ENCODE measurements at regions not wholly inside any gene's neighbourhood (a gene's known extent, or its start where the extent isn't known, plus 50 kb on each side); places are given as distances from the start of the nearest gene placed in this dataset.

- Histone ChIP-seq H3K79me2 (no peaks in the 10 kb centered on the region), H3K27ac (no peak overlapping the region), H2AFZ (no peak overlapping the region), H3K4me1 (no peaks in the 10 kb centered on the region), H3K9ac (no peak overlapping the region), H3K4me3 (ENCODE audit: low read depth, low read length) (no peak overlapping the region), H3K27me3 (ENCODE audit: control insufficient read depth, insufficient read depth, low read length) (no peaks in the 10 kb centered on the region), H3K4me2 (ENCODE audit: low read length) (no peak overlapping the region), H3K36me3 (ENCODE audit: control insufficient read depth, insufficient read depth, low read length) (no peaks in the 10 kb centered on the region), H3K9me3 (ENCODE audit: control insufficient read depth, low read length) (no peaks in the 10 kb centered on the region)
- TF ChIP-seq CTCF (IDR thresholded peaks at IDR 0.05), result no peak
Measured at GRCh38 chr12:24088751-24089509, 139.5 kb upstream of the SOX5 start.

DNA sequence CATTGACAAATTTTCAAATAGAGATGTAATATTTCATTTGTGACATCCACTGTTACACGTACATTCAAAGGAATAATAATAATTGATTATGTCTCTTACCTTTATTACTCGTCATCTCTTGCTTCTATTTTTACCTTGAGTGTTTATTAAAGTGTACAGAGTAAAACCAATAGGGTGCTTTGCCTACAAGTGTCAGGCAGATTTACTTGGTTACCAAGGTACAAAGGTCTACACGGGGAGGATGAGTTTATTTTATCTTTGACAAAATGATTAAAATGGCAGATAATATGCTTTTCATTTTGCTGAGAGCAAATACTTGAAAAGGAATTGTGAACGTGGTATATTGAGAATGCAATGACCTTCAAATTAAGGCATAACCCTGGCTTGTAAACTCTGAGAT lies 137.8 kb upstream of the SOX5 start:
- no peaks in the 10 kb centered on the region for H3K27me3 ChIP-seq (ENCODE audit: control insufficient read depth, insufficient read depth, low read length)
- H3K9ac ChIP-seq, result no peak overlapping the region
- no peak overlapping the region for H2AFZ ChIP-seq
- H3K27ac ChIP-seq, result no peak overlapping the region
- H3K4me1 ChIP-seq, result no peaks in the 10 kb centered on the region
- no peak for TF ChIP-seq CTCF (IDR thresholded peaks at IDR 0.05)
- H3K36me3 ChIP-seq (ENCODE audit: control insufficient read depth, insufficient read depth, low read length), result no peaks in the 10 kb centered on the region
- H3K4me2 ChIP-seq (ENCODE audit: low read length), result no peak overlapping the region
- no peak overlapping the region for H3K4me3 ChIP-seq (ENCODE audit: low read depth, low read length)
- H3K79me2 ChIP-seq, result no peaks in the 10 kb centered on the region
- H3K9me3 ChIP-seq (ENCODE audit: control insufficient read depth, low read length), result no peaks in the 10 kb centered on the region

- no peaks in the 10 kb centered on the region for H3K36me3 ChIP-seq (ENCODE audit: control insufficient read depth, insufficient read depth, low read length)
- H3K9ac ChIP-seq, result no peak overlapping the region
- no peaks in the 10 kb centered on the region for H3K79me2 ChIP-seq
- no peak overlapping the region for H2AFZ ChIP-seq
- no peak overlapping the region for H3K27ac ChIP-seq
- no peaks in the 10 kb centered on the region for H3K9me3 ChIP-seq (ENCODE audit: control insufficient read depth, low read length)
- H3K4me2 ChIP-seq (ENCODE audit: low read length), result no peak overlapping the region
- H3K4me1 ChIP-seq, result no peaks in the 10 kb centered on the region
- no peak for TF ChIP-seq CTCF (IDR thresholded peaks at IDR 0.05)
- H3K27me3 ChIP-seq (ENCODE audit: control insufficient read depth, insufficient read depth, low read length), result no peaks in the 10 kb centered on the region
- no peak overlapping the region for H3K4me3 ChIP-seq (ENCODE audit: low read depth, low read length)
Measured at GRCh38 chr12:24084800-24085199, 135.3 kb upstream of the SOX5 start.

DNA sequence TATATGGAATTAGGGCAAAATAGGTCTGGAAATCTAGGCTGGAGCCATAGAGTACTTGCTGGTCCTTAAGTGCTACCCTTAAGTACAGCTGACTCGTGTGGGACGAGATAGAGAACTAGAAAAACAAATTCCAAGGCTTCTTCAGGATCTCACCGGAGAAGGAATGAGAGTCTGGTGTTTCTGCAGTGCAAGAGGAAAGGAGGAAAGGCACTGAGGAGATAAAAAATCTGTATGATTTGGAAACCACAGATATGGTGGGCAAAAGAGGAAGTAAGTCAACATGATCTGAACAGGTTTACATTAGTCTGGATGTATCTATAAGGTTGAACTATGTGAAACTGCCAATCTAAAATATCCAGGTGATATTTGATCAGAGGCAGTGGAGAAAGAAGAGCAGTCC lies 134.4 kb upstream of the SOX5 start:
- Histone ChIP-seq H3K36me3 (ENCODE audit: control insufficient read depth, insufficient read depth, low read length) (no peaks in the 10 kb centered on the region), H3K4me2 (ENCODE audit: low read length) (no peak overlapping the region), H3K79me2 (no peaks in the 10 kb centered on the region), H3K4me1 (no peaks in the 10 kb centered on the region), H2AFZ (no peak overlapping the region), H3K9me3 (ENCODE audit: control insufficient read depth, low read length) (no peaks in the 10 kb centered on the region), H3K27me3 (ENCODE audit: control insufficient read depth, insufficient read depth, low read length) (no peaks in the 10 kb centered on the region), H3K27ac (no peak overlapping the region), H3K4me3 (ENCODE audit: low read depth, low read length) (no peak overlapping the region), H3K9ac (no peak overlapping the region)
- TF ChIP-seq CTCF (IDR thresholded peaks at IDR 0.05), result no peak

- Histone ChIP-seq H3K79me2 (no peaks in the 10 kb centered on the region), H3K27ac (no peak overlapping the region), H3K4me1 (no peaks in the 10 kb centered on the region), H3K9ac (no peak overlapping the region), H3K4me2 (ENCODE audit: low read length) (no peak overlapping the region), H2AFZ (no peak overlapping the region), H3K4me3 (ENCODE audit: low read depth, low read length) (no peak overlapping the region), H3K27me3 (ENCODE audit: control insufficient read depth, insufficient read depth, low read length) (no peaks in the 10 kb centered on the region), H3K9me3 (ENCODE audit: control insufficient read depth, low read length) (no peaks in the 10 kb centered on the region), H3K36me3 (ENCODE audit: control insufficient read depth, insufficient read depth, low read length) (no peaks in the 10 kb centered on the region)
- TF ChIP-seq CTCF (IDR thresholded peaks at IDR 0.05), result no peak
Measured at GRCh38 chr12:24081606-24082005, 132.1 kb upstream of the SOX5 start.
